DND-41 (cell line): ENCODE measurements at regions not wholly inside any gene's neighbourhood (a gene's known extent, or its start where the extent isn't known, plus 50 kb on each side); places are given as distances from the start of the nearest gene placed in this dataset.

Experiments
- ATAC-seq: fragments of 200-7000 bp; cut with Tn5 transposase; 3 replicates; pipeline ENCODE4 v1.9.1; 2021; ENCODE audit warnings: low read depth; ENCODE audit not compliant: insufficient read depth
- DNase-seq: peaks from one replicate; pipeline ENCODE4 v3.0.0-alpha.2; 2020
- H2AFZ ChIP-seq: 2 replicates; pipeline ENCODE4 v1.6.0; 2012; ENCODE audit warnings: low read depth, low read length
- H3K27ac ChIP-seq: 2 replicates; pipeline ENCODE4 v1.5.1; 2012; ENCODE audit warnings: low read length, inconsistent platforms
- H3K27me3 ChIP-seq: fragments of 200-600 bp; sonication (generic); 2 replicates; pipeline ENCODE4 v1.6.0; 2012; ENCODE audit warnings: low read length, mild to moderate bottlenecking, inconsistent platforms; ENCODE audit not compliant: insufficient read depth, poor library complexity
- H3K36me3 ChIP-seq: 2 replicates; pipeline ENCODE4 v1.5.1; 2012; ENCODE audit warnings: low read length, inconsistent platforms; ENCODE audit not compliant: insufficient read depth
- H3K4me1 ChIP-seq: 2 replicates; pipeline ENCODE4 v1.5.1; 2012; ENCODE audit warnings: mild to moderate bottlenecking, low read length; ENCODE audit not compliant: insufficient read depth
- H3K4me2 ChIP-seq: 2 replicates; pipeline ENCODE4 v1.6.0; 2012; ENCODE audit warnings: mild to moderate bottlenecking, moderate library complexity, low read length, inconsistent platforms; ENCODE audit not compliant: insufficient read depth
- H3K4me3 ChIP-seq, 2 experiments: fragments of 200-600 bp in 1 of 2; shearing (Covaris generic) in 1 of 2; 2 replicates each; pipeline ENCODE4 v1.5.1; 2012 to 2016; ENCODE audit warnings: inconsistent platforms in 2 of 2, low read length in 2 of 2, mild to moderate bottlenecking in 2 of 2, low read depth in 1 of 2, moderate library complexity in 1 of 2
- H3K79me2 ChIP-seq: 2 replicates; pipeline ENCODE4 v1.6.0; 2012; ENCODE audit warnings: low read length, inconsistent platforms; ENCODE audit not compliant: insufficient read depth
- H3K9ac ChIP-seq: 2 replicates; pipeline ENCODE4 v1.6.0; 2012; ENCODE audit warnings: low read depth, mild to moderate bottlenecking, inconsistent platforms, low read length, moderate library complexity
- H3K9me3 ChIP-seq: 2 replicates; pipeline ENCODE4 v1.5.1; 2012; ENCODE audit warnings: low read length, moderate library complexity, mild to moderate bottlenecking, inconsistent platforms; ENCODE audit not compliant: insufficient read depth, severe bottlenecking
- H4K20me1 ChIP-seq: 2 replicates; pipeline ENCODE4 v1.6.0; 2012; ENCODE audit warnings: low read length; ENCODE audit not compliant: insufficient read depth
- EZH2 ChIP-seq: IDR thresholded peaks from 3 replicates; pipeline ENCODE4 v1.6.1; 2012; ENCODE audit warnings: borderline replicate concordance, low read depth, mild to moderate bottlenecking, moderate library complexity, low read length, inconsistent platforms; ENCODE audit not compliant: severe bottlenecking
- TF ChIP-seq, protein P1 (sequence below): IDR thresholded peaks from 2 replicates; pipeline ENCODE4 v1.5.1; 2012; ENCODE audit warnings: borderline replicate concordance, low read length, moderate library complexity, mild to moderate bottlenecking; ENCODE audit not compliant: poor library complexity, severe bottlenecking; ENCODE audit errors: extremely low read depth

DNA sequence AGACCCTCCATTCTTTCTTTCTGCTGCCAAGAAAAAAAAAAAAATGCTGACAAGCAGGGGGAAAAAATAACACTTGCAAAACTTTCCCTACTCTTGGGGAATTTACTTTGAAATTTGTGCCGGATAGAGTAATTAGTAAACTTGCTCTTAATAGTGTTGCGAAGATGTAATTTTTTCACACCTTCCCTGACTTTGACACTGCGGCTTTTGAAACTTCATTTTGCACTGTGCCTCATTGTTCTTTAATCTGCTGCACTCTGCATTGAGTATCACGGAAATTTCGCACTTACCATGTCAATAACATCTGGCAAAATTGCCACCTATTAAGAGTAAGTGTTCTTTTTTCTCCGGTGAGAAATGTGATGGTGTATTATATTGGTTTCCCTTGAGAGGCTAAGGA lies 596.1 kb downstream of the VRK1 start:
- Histone ChIP-seq H3K27me3 (no peaks in the 10 kb centered on the region), H3K4me3 (no peak overlapping the region), H3K9ac (no peak overlapping the region), H2AFZ (no peak overlapping the region), H3K4me1 (peaks cover 4% of the 10 kb centered on the region; the same call in 1 of the 2 replicates), H3K79me2 (no peaks in the 10 kb centered on the region), H3K27ac (no peak overlapping the region), H4K20me1 (no peaks in the 10 kb centered on the region), H3K4me2 (no peak overlapping the region), H3K36me3 (no peaks in the 10 kb centered on the region), H3K9me3 (no peaks in the 10 kb centered on the region)
- ATAC-seq (no peak), DNase-seq (no peak)
- TF ChIP-seq, protein P1, sequence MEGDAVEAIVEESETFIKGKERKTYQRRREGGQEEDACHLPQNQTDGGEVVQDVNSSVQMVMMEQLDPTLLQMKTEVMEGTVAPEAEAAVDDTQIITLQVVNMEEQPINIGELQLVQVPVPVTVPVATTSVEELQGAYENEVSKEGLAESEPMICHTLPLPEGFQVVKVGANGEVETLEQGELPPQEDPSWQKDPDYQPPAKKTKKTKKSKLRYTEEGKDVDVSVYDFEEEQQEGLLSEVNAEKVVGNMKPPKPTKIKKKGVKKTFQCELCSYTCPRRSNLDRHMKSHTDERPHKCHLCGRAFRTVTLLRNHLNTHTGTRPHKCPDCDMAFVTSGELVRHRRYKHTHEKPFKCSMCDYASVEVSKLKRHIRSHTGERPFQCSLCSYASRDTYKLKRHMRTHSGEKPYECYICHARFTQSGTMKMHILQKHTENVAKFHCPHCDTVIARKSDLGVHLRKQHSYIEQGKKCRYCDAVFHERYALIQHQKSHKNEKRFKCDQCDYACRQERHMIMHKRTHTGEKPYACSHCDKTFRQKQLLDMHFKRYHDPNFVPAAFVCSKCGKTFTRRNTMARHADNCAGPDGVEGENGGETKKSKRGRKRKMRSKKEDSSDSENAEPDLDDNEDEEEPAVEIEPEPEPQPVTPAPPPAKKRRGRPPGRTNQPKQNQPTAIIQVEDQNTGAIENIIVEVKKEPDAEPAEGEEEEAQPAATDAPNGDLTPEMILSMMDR = no peak
- no peak for TF ChIP-seq EZH2

DNA sequence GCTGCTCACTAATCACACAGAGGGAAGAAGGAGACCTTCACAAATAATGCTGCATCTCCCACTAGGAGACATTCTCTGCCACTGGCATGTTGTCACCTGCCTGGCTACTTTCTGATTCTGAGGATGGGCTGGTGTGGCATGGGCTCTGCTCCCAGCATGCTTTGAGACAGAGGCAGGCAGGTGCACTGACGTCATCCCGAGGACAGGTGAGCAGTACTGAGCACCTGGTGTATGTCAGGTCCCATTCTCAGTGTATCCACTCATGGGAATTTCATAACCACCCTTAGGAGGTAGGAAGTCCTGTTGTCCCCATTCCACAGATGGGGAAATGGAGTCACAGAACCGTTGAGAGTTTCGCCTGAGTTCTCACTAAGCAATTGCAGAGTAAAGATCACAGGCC lies 597.9 kb downstream of the VRK1 start:
- Histone ChIP-seq H2AFZ (no peak overlapping the region), H3K4me3 (no peak overlapping the region), H3K9me3 (no peaks in the 10 kb centered on the region), H4K20me1 (no peaks in the 10 kb centered on the region), H3K4me2 (no peak overlapping the region), H3K27me3 (no peaks in the 10 kb centered on the region), H3K4me1 (no peaks in the 10 kb centered on the region), H3K79me2 (no peaks in the 10 kb centered on the region), H3K27ac (no peak overlapping the region), H3K36me3 (no peaks in the 10 kb centered on the region), H3K9ac (no peak overlapping the region)
- TF ChIP-seq, protein P1 = no peak
- TF ChIP-seq EZH2 = no peak
- ATAC-seq (no peak), DNase-seq (no peak)

DNA sequence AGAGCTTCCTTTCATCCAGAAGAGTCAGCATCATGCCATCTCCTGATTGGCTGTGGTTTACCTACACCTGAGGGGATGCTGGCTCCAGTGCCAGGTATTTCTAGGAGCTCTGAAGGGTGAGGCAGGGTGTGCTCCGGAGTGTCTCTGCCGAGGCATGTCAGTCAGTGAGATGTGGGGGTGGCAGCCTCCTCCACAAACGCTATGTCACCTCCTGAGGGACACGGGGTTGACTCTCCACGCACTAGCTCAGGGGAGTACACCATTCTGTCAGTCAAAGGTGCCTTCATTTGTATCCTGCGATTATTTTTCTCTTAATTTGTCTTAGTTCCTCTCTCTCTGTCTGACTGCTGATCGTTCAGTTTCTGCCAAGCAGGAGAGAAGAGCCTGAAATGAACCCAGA lies 604.5 kb downstream of the VRK1 start:
- Histone ChIP-seq H3K4me3 (no peak overlapping the region), H3K9ac (no peak overlapping the region), H3K4me2 (no peak overlapping the region), H3K27ac (no peak overlapping the region), H3K9me3 (no peaks in the 10 kb centered on the region), H3K36me3 (no peaks in the 10 kb centered on the region), H3K79me2 (no peaks in the 10 kb centered on the region), H4K20me1 (no peaks in the 10 kb centered on the region), H3K4me1 (no peaks in the 10 kb centered on the region), H3K27me3 (no peaks in the 10 kb centered on the region), H2AFZ (no peak overlapping the region)
- no peak for ATAC-seq
- no peak for TF ChIP-seq EZH2
- TF ChIP-seq, protein P1 = no peak
- DNase-seq = no peak

DNA sequence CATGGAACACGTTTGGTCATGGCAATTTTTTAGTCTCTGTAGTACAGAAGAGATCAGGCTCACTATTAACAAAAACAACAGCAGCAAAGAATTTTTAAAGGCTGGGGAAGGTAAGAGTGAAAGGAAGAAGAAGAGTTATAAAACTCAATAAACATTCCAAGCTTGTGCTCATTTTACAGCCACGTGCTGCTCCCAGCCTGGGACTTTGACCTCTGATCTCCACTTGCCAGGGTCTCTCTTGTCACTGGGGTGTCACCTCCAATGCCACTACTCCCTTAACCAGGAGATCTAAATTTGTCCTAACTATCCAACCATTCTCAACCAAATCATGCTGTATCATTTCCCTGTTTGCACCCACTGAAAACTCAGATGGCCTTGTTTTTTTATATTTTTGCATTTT lies 605.1 kb downstream of the VRK1 start:
- no peak overlapping the region for H2AFZ ChIP-seq
- TF ChIP-seq, protein P1 = no peak
- TF ChIP-seq EZH2 = no peak

More for the DNA sequence above, 605.1 kb downstream of the VRK1 start:
- H3K27me3 ChIP-seq = no peaks in the 10 kb centered on the region
- H3K4me2 ChIP-seq = no peak overlapping the region
- no peak overlapping the region for H3K9ac ChIP-seq
- no peak for ATAC-seq
- H3K27ac ChIP-seq = no peak overlapping the region
- no peak for DNase-seq
- H3K4me1 ChIP-seq = no peaks in the 10 kb centered on the region
- no peaks in the 10 kb centered on the region for H4K20me1 ChIP-seq
- no peak overlapping the region for H3K4me3 ChIP-seq
- no peaks in the 10 kb centered on the region for H3K36me3 ChIP-seq
- H3K9me3 ChIP-seq = no peaks in the 10 kb centered on the region
- no peaks in the 10 kb centered on the region for H3K79me2 ChIP-seq
